SK-N-MC (cell line): ENCODE measurements at regions not wholly inside any gene's neighbourhood (a gene's known extent, or its start where the extent isn't known, plus 50 kb on each side); places are given as distances from the start of the nearest gene placed in this dataset.

Source experiments
- EZH2 ChIP-seq: fragments of 200-600 bp; sonication (generic); IDR thresholded peaks from one replicate; pipeline ENCODE4 v1.6.1; 2017; ENCODE audit warnings: antibody characterized with exemption
- POLR2AphosphoS5 ChIP-seq: IDR thresholded peaks from 2 replicates; pipeline ENCODE4 v1.6.1; 2012; ENCODE audit warnings: mild to moderate bottlenecking, low read depth, low read length, borderline replicate concordance

DNA sequence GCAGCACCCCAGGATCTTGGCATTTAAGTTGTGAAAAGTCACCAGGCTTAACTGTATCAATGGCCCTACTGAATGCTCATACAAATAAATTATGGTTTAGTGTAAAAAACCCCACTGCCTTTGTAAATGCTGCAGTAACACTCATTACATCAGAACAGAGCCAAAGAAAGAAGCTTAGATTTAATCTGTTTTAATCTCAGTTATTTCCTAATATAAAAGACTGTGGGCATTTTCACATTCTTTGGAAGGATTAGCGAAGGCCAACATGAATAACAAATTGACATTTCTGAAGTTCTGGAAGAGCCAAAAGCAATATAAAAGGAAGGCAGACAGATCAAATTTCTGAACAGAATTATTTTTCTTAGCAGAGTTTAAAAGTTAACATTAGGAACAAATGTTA, 140.0 kb upstream of the HCCS start:
- TF ChIP-seq EZH2 = no peak
- TF ChIP-seq POLR2AphosphoS5 = no peak
